K562 (cell line): ENCODE measurements at regions not wholly inside any gene's neighbourhood (a gene's known extent, or its start where the extent isn't known, plus 50 kb on each side); places are given as distances from the start of the nearest gene placed in this dataset.

ENCODE experiments used
- ATAC-seq: fragments of 200-7000 bp; cut with Tn5 transposase; 3 replicates; pipeline ENCODE4 v1.9.1; 2020; ENCODE audit warnings: moderate library complexity
- BruUV-seq: library from RNA; stranded (reverse); fragments of 400-500 nt; replicated peaks from 2 replicates; lab custom pipeline; 2021; lab: Mats Ljungman, UMichigan
- CTCF ChIA-PET: fragments of 300-600 bp; formaldehyde crosslinking; extraction: SDS; loops from one replicate; lab custom pipeline; 2021; ENCODE audit warnings: low intra/inter-chr PET ratio; lab: Yijun Ruan, JAX
- POLR2A ChIA-PET: fragments of 300-600, 350-650 bp; sonication (Branson Sonifier 250); formaldehyde crosslinking; extraction: SDS; loops from one replicate; lab custom pipeline; 2021; ENCODE audit warnings: antibody characterized with exemption, inconsistent platforms; lab: Yijun Ruan, JAX
- DNase-seq, 4 experiments: peaks; one replicate each; pipeline versions ENCODE4 v3.0.0 to v3.0.0-alpha.2; 2011 to 2018; ENCODE audit warnings: low spot score in 3 of 4, mixed read lengths in 3 of 4; ENCODE audit errors: extremely low read depth in 1 of 4
- FAIRE-seq: peaks from 2 replicates; lab custom pipeline; 2011; peaks lifted over from hg19 to GRCh38; lab: Jason Lieb, UNC
- H2AFZ ChIP-seq: 2 replicates; pipeline ENCODE4 v1.6.0; 2011; ENCODE audit warnings: low read depth, low read length, control low read depth, inconsistent platforms
- H3K27ac ChIP-seq: fragments of 200-600 bp; 3 replicates; pipeline ENCODE4 v1.8.0; 2011; ENCODE audit warnings: low read depth, mild to moderate bottlenecking, control low read depth, inconsistent platforms, low read length, moderate library complexity, mixed read lengths; ENCODE audit errors: extremely low read depth
- H3K27me3 ChIP-seq, 2 experiments: fragments of 300-600 bp in 1 of 2; 2 replicates in 1 of 2; 3 replicates in 1 of 2; pipeline versions ENCODE4 v1.6.0 to v1.8.0; 2011; ENCODE audit warnings: inconsistent platforms in 2 of 2, low read length in 2 of 2, mild to moderate bottlenecking in 1 of 2, mixed read lengths in 1 of 2, moderate library complexity in 1 of 2; ENCODE audit not compliant: control insufficient read depth in 2 of 2, insufficient read depth in 2 of 2
- H3K36me3 ChIP-seq: fragments of 300-600 bp; 3 replicates; pipeline ENCODE4 v1.8.0; 2011; ENCODE audit warnings: mild to moderate bottlenecking, low read length, inconsistent platforms; ENCODE audit not compliant: control insufficient read depth, insufficient read depth
- H3K4me1 ChIP-seq, 2 experiments: fragments of 200-600 bp in 1 of 2; replicated peaks in 1 of 2; 2 replicates in 1 of 2; 3 replicates in 1 of 2; pipeline versions ENCODE4 v1.5.1 to v1.8.0; 2011; ENCODE audit warnings: inconsistent platforms in 2 of 2, low read length in 2 of 2, mild to moderate bottlenecking in 1 of 2, mixed read lengths in 1 of 2, moderate library complexity in 1 of 2; ENCODE audit not compliant: control insufficient read depth in 2 of 2, insufficient read depth in 2 of 2
- H3K4me2 ChIP-seq: 2 replicates; pipeline ENCODE4 v1.6.1; 2011; ENCODE audit warnings: low read length, control low read depth, inconsistent platforms, mixed read lengths; ENCODE audit not compliant: insufficient read depth
- H3K4me3 ChIP-seq: fragments of 200-600 bp; sonication (generic), shearing (Covaris generic); 2 replicates; pipeline ENCODE4 v1.5.1; 2016; ENCODE audit warnings: control low read depth, inconsistent platforms
- H3K79me2 ChIP-seq: fragments of 200-600 bp; 3 replicates; pipeline ENCODE4 v1.8.0; 2011; ENCODE audit warnings: low read length, inconsistent platforms; ENCODE audit not compliant: control insufficient read depth, insufficient read depth
- H3K9ac ChIP-seq, 2 experiments: 2 replicates each; pipeline versions ENCODE4 v1.6.0 to v1.6.1; 2011; ENCODE audit warnings: low read depth in 2 of 2, low read length in 2 of 2, control low read depth in 1 of 2, inconsistent platforms in 1 of 2, mild to moderate bottlenecking in 1 of 2, mixed read lengths in 1 of 2; ENCODE audit not compliant: insufficient read depth in 1 of 2
- H3K9me1 ChIP-seq: one replicate; pipeline ENCODE4 v1.6.0; 2011; ENCODE audit warnings: inconsistent platforms, mild to moderate bottlenecking, low read length, moderate library complexity; ENCODE audit not compliant: control insufficient read depth, insufficient read depth
- H3K9me3 ChIP-seq: replicated peaks from 2 replicates; pipeline ENCODE4 v1.5.1; 2011; ENCODE audit warnings: low read depth, low read length, inconsistent platforms; ENCODE audit not compliant: control insufficient read depth, insufficient read depth
- H4K20me1 ChIP-seq: replicated peaks from 2 replicates; pipeline ENCODE4 v1.6.1; 2011; ENCODE audit warnings: low read length, inconsistent platforms, mixed read lengths; ENCODE audit not compliant: control insufficient read depth, insufficient read depth
- CCNT2 ChIP-seq: IDR thresholded peaks from 2 replicates; pipeline ENCODE4 v1.6.1; 2011; ENCODE audit warnings: borderline replicate concordance, low read depth, mild to moderate bottlenecking, moderate library complexity, mixed read lengths, low read length; ENCODE audit not compliant: insufficient read length; ENCODE audit errors: extremely low read depth
- EWSR1 ChIP-seq: fragments of 450-650 bp; IDR thresholded peaks from 2 replicates; pipeline ENCODE4 v1.6.1; 2018; ENCODE audit warnings: borderline replicate concordance, mild to moderate bottlenecking, low read depth, moderate library complexity; ENCODE audit not compliant: partially characterized antibody
- GATA2 ChIP-seq: sonication (generic); formaldehyde crosslinking; IDR thresholded peaks from 2 replicates; pipeline ENCODE4 v1.4.0; 2020; ENCODE audit warnings: mild to moderate bottlenecking, missing genetic modification reagents
- MAFG ChIP-seq: fragments of 450-650 bp; conservative IDR thresholded peaks from 2 replicates; pipeline ENCODE4 v1.6.1; 2016; ENCODE audit warnings: missing genetic modification characterization, missing compliant biosample characterization
- NR2C2 ChIP-seq, 2 experiments: fragments of 200-800 bp in 1 of 2; sonication (Bioruptor generic) in 1 of 2; sonication (generic) in 1 of 2; formaldehyde crosslinking in 1 of 2; IDR thresholded peaks; 2 replicates each; pipeline versions ENCODE4 v1.6.1 to v1.8.0; 2016 to 2022; ENCODE audit warnings: mild to moderate bottlenecking in 1 of 2, missing compliant biosample characterization in 1 of 2, missing genetic modification characterization in 1 of 2, missing genetic modification reagents in 1 of 2
- SRF ChIP-seq, 2 experiments: fragments of 250-450, 450-650 bp in 1 of 2; sonication (Bioruptor Pico) in 1 of 2; sonication (generic) in 1 of 2; formaldehyde crosslinking; IDR thresholded peaks; 2 replicates each; pipeline versions ENCODE4 v1.5.0 to v1.5.1; 2020 to 2022; ENCODE audit warnings: mild to moderate bottlenecking in 1 of 2, missing genetic modification reagents in 1 of 2
- ZNF24 ChIP-seq: fragments of 450-650 bp; IDR thresholded peaks from 2 replicates; pipeline ENCODE4 v1.6.1; 2016
- WGBS: fragments of 100-300 bp; shearing (Covaris generic); methylation state at CpG from one replicate; pipeline ENCODE4 v1.1.6; 2016; ENCODE audit warnings: low coverage, mixed read lengths; ENCODE audit not compliant: insufficient coverage; ENCODE audit errors: missing lambda C conversion rate; 5-methylcytosine and 5-hydroxymethylcytosine counted together
- in situ Hi-C: fragments of 300-500 bp; cut with MboI; formaldehyde crosslinking; loops from 4 replicates; pipeline ENCODE4 v1.15.0; 2018; ENCODE audit warnings: inconsistent platforms, mixed read lengths
- intact Hi-C: fragments of 100-400 bp; cut with micrococcal nuclease; formaldehyde crosslinking; loops from 2 replicates; pipeline ENCODE4 v1.14.2; 2022
- TF ChIP-seq, protein P1 (sequence below): fragments of 250-450 bp; sonication (Bioruptor Pico); IDR thresholded peaks from 2 replicates; pipeline ENCODE4 v1.4.0; 2020
- TF ChIP-seq, protein P2 (sequence below): sonication (generic); formaldehyde crosslinking; IDR thresholded peaks from 2 replicates; pipeline ENCODE4 v1.8.1; 2022; ENCODE audit warnings: missing genetic modification reagents
- TF ChIP-seq, protein P3 (sequence below): fragments of 450-650 bp; IDR thresholded peaks from 2 replicates; pipeline ENCODE4 v1.6.1; 2016; ENCODE audit warnings: low read depth, mild to moderate bottlenecking, moderate library complexity

DNA sequence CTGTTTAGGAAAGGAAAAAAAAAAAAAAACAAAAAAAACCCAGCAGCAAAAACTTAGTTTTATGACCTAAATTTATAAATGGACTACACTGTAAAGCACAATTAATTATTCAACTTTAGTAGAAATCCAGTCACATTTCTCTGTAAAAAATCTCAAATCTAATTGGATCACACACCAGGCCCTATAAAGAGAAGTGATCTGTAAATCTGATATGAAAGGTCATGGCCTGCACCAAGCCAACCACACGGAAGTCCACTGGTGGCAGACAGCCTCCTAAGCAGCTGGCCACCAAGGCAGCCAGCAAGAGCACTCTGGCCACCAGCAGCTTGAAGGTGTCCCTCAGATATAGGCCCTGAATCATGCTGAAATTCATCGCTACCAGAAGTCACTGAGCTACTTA is 131.6 kb downstream of the HFE start:
- CTCF ChIA-PET, result interaction anchor here (0.7 kb wide), 1 partner anchor 114 kb away, joined by 4 read pairs; no protein-coding TSS in a partner anchor
- peak overlapping the region; percentile 91 for H3K27ac ChIP-seq
- H4K20me1 ChIP-seq, result peaks cover 13% of the 10 kb centered on the region
- in situ Hi-C loops (loop anchor here (5.0 to 25.0 kb wide), 2 partner anchors 93 to 1593 kb away; a partner anchor contains a TSS), intact Hi-C loops (loop anchor here (5.0 to 10.0 kb wide), 2 partner anchors 1444 to 1673 kb away; partner anchors contain the start of gene GMNN)
- H3K4me1 ChIP-seq, result peaks cover 12 to 23% of the 10 kb centered on the region in 2 experiments
- H3K4me3 ChIP-seq, result peak overlapping the region; percentile 61
- peak; percentile 78 for FAIRE-seq
- 0 out of 3 replicates have a peak, but pooled peaks have one; percentile 3 for ATAC-seq
- H3K79me2 ChIP-seq, result peaks cover 47% of the 10 kb centered on the region
- DNase-seq, result peak in 3 of 4 experiments; percentile 44 to 83 (median 66)
- POLR2A ChIA-PET, result interaction anchor here (0.6 to 7.3 kb wide), 22 partner anchors 9 to 930 kb away, joined by 3 to 1095 read pairs (median 4); a partner anchor contains a TSS
- H3K9ac ChIP-seq, result peak overlapping the region; percentile 87 to 93
- H3K9me3 ChIP-seq, result peaks cover 4% of the 10 kb centered on the region; the same call in 1 of the 2 replicates
- H3K27me3 ChIP-seq, result no peaks in the 10 kb centered on the region
- H3K9me1 ChIP-seq, result no peaks in the 10 kb centered on the region
- H2AFZ ChIP-seq, result no peak overlapping the region; the same call in 1 of the 2 replicates
- H3K4me2 ChIP-seq, result peak overlapping the region; percentile 81
- WGBS, result 20% methylated on average over 2 of the region's 2 CpGs
- no TSS peak for BruUV-seq
- H3K36me3 ChIP-seq, result peaks cover 5% of the 10 kb centered on the region; the same call in 1 of the 3 replicates
- TF ChIP-seq SRF (CRISPR knock-in tag; IDR thresholded peaks at IDR 0.05), result peak in 1 of 2 experiments; percentile 34; a peak in 1 of 4 replicates
- peak; percentile 63; the same call in 1 of the 2 replicates for TF ChIP-seq NR2C2 (CRISPR knock-in tag; IDR thresholded peaks at IDR 0.05)
- TF ChIP-seq NR2C2 (tag; IDR thresholded peaks at IDR 0.05), result peak; percentile 89
- TF ChIP-seq ZNF24, result no peak
- peak; percentile 16 for TF ChIP-seq CCNT2
- TF ChIP-seq EWSR1, result no peak
- TF ChIP-seq, protein P1, sequence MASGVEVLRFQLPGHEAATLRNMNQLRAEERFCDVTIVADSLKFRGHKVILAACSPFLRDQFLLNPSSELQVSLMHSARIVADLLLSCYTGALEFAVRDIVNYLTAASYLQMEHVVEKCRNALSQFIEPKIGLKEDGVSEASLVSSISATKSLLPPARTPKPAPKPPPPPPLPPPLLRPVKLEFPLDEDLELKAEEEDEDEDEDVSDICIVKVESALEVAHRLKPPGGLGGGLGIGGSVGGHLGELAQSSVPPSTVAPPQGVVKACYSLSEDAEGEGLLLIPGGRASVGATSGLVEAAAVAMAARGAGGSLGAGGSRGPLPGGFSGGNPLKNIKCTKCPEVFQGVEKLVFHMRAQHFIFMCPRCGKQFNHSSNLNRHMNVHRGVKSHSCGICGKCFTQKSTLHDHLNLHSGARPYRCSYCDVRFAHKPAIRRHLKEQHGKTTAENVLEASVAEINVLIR (CRISPR knock-in tag), result no peak
- no peak for TF ChIP-seq MAFG (tag)
- TF ChIP-seq, protein P2, sequence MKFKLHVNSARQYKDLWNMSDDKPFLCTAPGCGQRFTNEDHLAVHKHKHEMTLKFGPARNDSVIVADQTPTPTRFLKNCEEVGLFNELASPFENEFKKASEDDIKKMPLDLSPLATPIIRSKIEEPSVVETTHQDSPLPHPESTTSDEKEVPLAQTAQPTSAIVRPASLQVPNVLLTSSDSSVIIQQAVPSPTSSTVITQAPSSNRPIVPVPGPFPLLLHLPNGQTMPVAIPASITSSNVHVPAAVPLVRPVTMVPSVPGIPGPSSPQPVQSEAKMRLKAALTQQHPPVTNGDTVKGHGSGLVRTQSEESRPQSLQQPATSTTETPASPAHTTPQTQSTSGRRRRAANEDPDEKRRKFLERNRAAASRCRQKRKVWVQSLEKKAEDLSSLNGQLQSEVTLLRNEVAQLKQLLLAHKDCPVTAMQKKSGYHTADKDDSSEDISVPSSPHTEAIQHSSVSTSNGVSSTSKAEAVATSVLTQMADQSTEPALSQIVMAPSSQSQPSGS (CRISPR knock-in tag), result no peak
- TF ChIP-seq, protein P3, sequence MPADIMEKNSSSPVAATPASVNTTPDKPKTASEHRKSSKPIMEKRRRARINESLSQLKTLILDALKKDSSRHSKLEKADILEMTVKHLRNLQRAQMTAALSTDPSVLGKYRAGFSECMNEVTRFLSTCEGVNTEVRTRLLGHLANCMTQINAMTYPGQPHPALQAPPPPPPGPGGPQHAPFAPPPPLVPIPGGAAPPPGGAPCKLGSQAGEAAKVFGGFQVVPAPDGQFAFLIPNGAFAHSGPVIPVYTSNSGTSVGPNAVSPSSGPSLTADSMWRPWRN, result no peak
- peak; percentile 57 for TF ChIP-seq GATA2
